Liver (tissue), 8 donors: ENCODE measurements at regions not wholly inside any gene's neighbourhood (a gene's known extent, or its start where the extent isn't known, plus 50 kb on each side); places are given as distances from the start of the nearest gene placed in this dataset.

ENCODE experiments used
- DNase-seq: peaks from one replicate; pipeline ENCODE4 v3.0.0-alpha.2; 2017; ENCODE audit warnings: low spot score
- H3K27ac ChIP-seq, 2 donors: one replicate each; pipeline ENCODE4 v1.7.0; 2013; ENCODE audit warnings: inconsistent platforms in 2 of 2, low read length in 2 of 2, control low read depth in 1 of 2, low read depth in 1 of 2, mild to moderate bottlenecking in 1 of 2
- H3K27me3 ChIP-seq, 4 donors: one replicate each; pipeline versions ENCODE4 v1.6.1 to v1.7.0; 2013; ENCODE audit warnings: low read length in 3 of 4, inconsistent platforms in 1 of 4, mild to moderate bottlenecking in 1 of 4, moderate library complexity in 1 of 4; ENCODE audit not compliant: control insufficient read depth in 4 of 4, insufficient read depth in 4 of 4
- H3K36me3 ChIP-seq, 4 donors: one replicate each; pipeline versions ENCODE4 v1.6.1 to v1.7.0; 2013; ENCODE audit warnings: low read length in 3 of 4, mild to moderate bottlenecking in 3 of 4, low read depth in 1 of 4, moderate library complexity in 1 of 4; ENCODE audit not compliant: control insufficient read depth in 4 of 4, insufficient read depth in 3 of 4
- H3K4me1 ChIP-seq, 4 donors: one replicate each; pipeline versions ENCODE4 v1.6.1 to v1.7.0; 2013; ENCODE audit warnings: low read length in 3 of 4, mild to moderate bottlenecking in 3 of 4, moderate library complexity in 1 of 4; ENCODE audit not compliant: control insufficient read depth in 4 of 4, insufficient read depth in 4 of 4
- H3K4me3 ChIP-seq, 3 donors: one replicate each; pipeline versions ENCODE4 v1.6.1 to v1.7.0; 2013; ENCODE audit warnings: low read length in 3 of 3, control low read depth in 1 of 3, low read depth in 1 of 3, mild to moderate bottlenecking in 1 of 3
- H3K9ac ChIP-seq, 2 donors: one replicate each; pipeline ENCODE4 v1.7.0; 2013; ENCODE audit warnings: low read length in 2 of 2, mild to moderate bottlenecking in 2 of 2, moderate library complexity in 2 of 2, control low read depth in 1 of 2, low read depth in 1 of 2
- H3K9me3 ChIP-seq, 4 donors: one replicate each; pipeline versions ENCODE4 v1.6.1 to v1.7.0; 2013; ENCODE audit warnings: low read length in 3 of 4; ENCODE audit not compliant: control insufficient read depth in 4 of 4
- ATF3 ChIP-seq: IDR thresholded peaks from 2 replicates; pipeline ENCODE4 v1.6.1; 2016; ENCODE audit warnings: antibody characterized with exemption
- CTCF ChIP-seq: fragments of 150-350 bp; IDR thresholded peaks from 2 replicates; pipeline ENCODE4 v1.5.1; 2017; ENCODE audit warnings: improper control_type of control experiment, low read depth, low read length; ENCODE audit not compliant: missing input control
- EGR1 ChIP-seq, 2 donors: IDR thresholded peaks; 2 replicates each; pipeline ENCODE4 v1.6.1; 2016 to 2018; ENCODE audit warnings: antibody characterized with exemption in 2 of 2, low read depth in 2 of 2
- FOXA1 ChIP-seq: IDR thresholded peaks from 2 replicates; pipeline ENCODE4 v1.6.1; 2016; ENCODE audit warnings: antibody characterized with exemption
- FOXA2 ChIP-seq: IDR thresholded peaks from 2 replicates; pipeline ENCODE4 v1.6.1; 2016; ENCODE audit warnings: antibody characterized with exemption
- GABPA ChIP-seq, 2 donors: IDR thresholded peaks in 1 of 2; conservative IDR thresholded peaks in 1 of 2; 2 replicates each; pipeline ENCODE4 v1.6.1; 2016; ENCODE audit warnings: antibody characterized with exemption in 2 of 2, mild to moderate bottlenecking in 1 of 2, moderate library complexity in 1 of 2
- HNF4A ChIP-seq, 2 donors: conservative IDR thresholded peaks; 2 replicates each; pipeline ENCODE4 v1.6.1; 2016; ENCODE audit warnings: antibody characterized with exemption in 2 of 2, mild to moderate bottlenecking in 2 of 2
- HNF4G ChIP-seq: IDR thresholded peaks from 2 replicates; pipeline ENCODE4 v1.6.1; 2016; ENCODE audit warnings: antibody characterized with exemption
- JUND ChIP-seq, 2 donors: IDR thresholded peaks; 2 replicates each; pipeline ENCODE4 v1.6.1; 2016; ENCODE audit warnings: antibody characterized with exemption in 2 of 2
- MAX ChIP-seq: IDR thresholded peaks from 2 replicates; pipeline ENCODE4 v1.6.1; 2016; ENCODE audit warnings: antibody characterized with exemption
- NR2F2 ChIP-seq: IDR thresholded peaks from 2 replicates; pipeline ENCODE4 v1.6.1; 2016; ENCODE audit warnings: antibody characterized with exemption
- RAD21 ChIP-seq, 2 donors: IDR thresholded peaks; 2 replicates each; pipeline ENCODE4 v1.6.1; 2016; ENCODE audit warnings: antibody characterized with exemption in 2 of 2, mild to moderate bottlenecking in 2 of 2
- REST ChIP-seq: IDR thresholded peaks from 2 replicates; pipeline ENCODE4 v1.6.1; 2016; ENCODE audit warnings: antibody characterized with exemption, mild to moderate bottlenecking
- RXRA ChIP-seq, 2 donors: IDR thresholded peaks; 2 replicates each; pipeline ENCODE4 v1.6.1; 2017 to 2018; ENCODE audit warnings: antibody characterized with exemption in 2 of 2, mild to moderate bottlenecking in 1 of 2
- SP1 ChIP-seq: IDR thresholded peaks from 2 replicates; pipeline ENCODE4 v1.6.1; 2018; ENCODE audit warnings: antibody characterized with exemption, mild to moderate bottlenecking
- TAF1 ChIP-seq: conservative IDR thresholded peaks from 2 replicates; pipeline ENCODE4 v1.6.1; 2016; ENCODE audit warnings: antibody characterized with exemption, mild to moderate bottlenecking
- YY1 ChIP-seq: IDR thresholded peaks from 2 replicates; pipeline ENCODE4 v1.6.1; 2016; ENCODE audit warnings: antibody characterized with exemption, mild to moderate bottlenecking
- ZBTB33 ChIP-seq: IDR thresholded peaks from 2 replicates; pipeline ENCODE4 v1.6.1; 2016; ENCODE audit warnings: antibody characterized with exemption
- WGBS: extraction: QIAGEN DNeasy Blood & Tissue Kit; methylation state at CpG from one replicate; pipeline ENCODE4 v1.1.7; 2013; 5-methylcytosine and 5-hydroxymethylcytosine counted together
- donor health status: healthy.
- donor health status: healthy.
- donor health status: healthy.
- donor health status: healthy.
- donor health status: healthy.

GRCh38 chr6:166798652-166799051 is 157.7 kb downstream of the RNASET2 start:
- Histone ChIP-seq H3K9me3 (no peaks in the 10 kb centered on the region), H3K4me1 (no peaks in the 10 kb centered on the region), H3K27me3 (no peaks in the 10 kb centered on the region), H3K36me3 (no peaks in the 10 kb centered on the region), H3K9ac (no peak overlapping the region), H3K4me3 (no peak overlapping the region), H3K27ac (no peak overlapping the region)
- TF ChIP-seq RAD21 (IDR thresholded peaks at IDR 0.05) (no peak), RXRA (IDR thresholded peaks at IDR 0.05) (no peak), EGR1 (IDR thresholded peaks at IDR 0.05; ENCODE audit: low read depth in 2 of 2) (no peak), HNF4G (no peak), HNF4A (conservative IDR thresholded peaks at IDR 0.05) (no peak), SP1 (no peak), TAF1 (no peak), ZBTB33 (no peak), JUND (IDR thresholded peaks at IDR 0.05) (no peak), GABPA (IDR thresholded peaks at IDR 0.05 in 1 of 2, conservative IDR thresholded peaks at IDR 0.05 in 1 of 2) (no peak), FOXA1 (no peak)
- WGBS = 77% methylated on average over 6 of the region's 6 CpGs
- DNase-seq = no peak

GRCh38 chr6:166796610-166797009 is 159.7 kb downstream of the RNASET2 start:
- 88% methylated on average over 12 of the region's 12 CpGs for WGBS
- no peaks in the 10 kb centered on the region for H3K9me3 ChIP-seq
- TF ChIP-seq HNF4A (conservative IDR thresholded peaks at IDR 0.05) = no peak
- TF ChIP-seq CTCF = no peak
- no peak for TF ChIP-seq MAX
- no peak for TF ChIP-seq SP1
- TF ChIP-seq FOXA1 = no peak
- no peak for TF ChIP-seq ATF3
- TF ChIP-seq FOXA2 = no peak
- no peak for TF ChIP-seq YY1
- no peak for TF ChIP-seq NR2F2
- TF ChIP-seq HNF4G = no peak
- TF ChIP-seq REST = no peak
- TF ChIP-seq RXRA (IDR thresholded peaks at IDR 0.05) = no peak
- TF ChIP-seq TAF1 = no peak
- no peak for TF ChIP-seq ZBTB33
- no peak for TF ChIP-seq GABPA (IDR thresholded peaks at IDR 0.05 in 1 of 2, conservative IDR thresholded peaks at IDR 0.05 in 1 of 2)
- TF ChIP-seq EGR1 (IDR thresholded peaks at IDR 0.05; ENCODE audit: low read depth in 2 of 2) = no peak
- no peak for TF ChIP-seq JUND (IDR thresholded peaks at IDR 0.05)
- no peaks in the 10 kb centered on the region for H3K27me3 ChIP-seq
- H3K36me3 ChIP-seq = no peaks in the 10 kb centered on the region
- no peaks in the 10 kb centered on the region for H3K4me1 ChIP-seq
- H3K9ac ChIP-seq = no peak overlapping the region
- DNase-seq = no peak
- H3K27ac ChIP-seq = no peak overlapping the region
- no peak overlapping the region for H3K4me3 ChIP-seq
